SHP77 treated with DMSO at 0.1 percent for 48 hours (cell line): ENCODE measurements at regions not wholly inside any gene's neighbourhood (a gene's known extent, or its start where the extent isn't known, plus 50 kb on each side); places are given as distances from the start of the nearest gene placed in this dataset.
A peak's percentile ranks its signal among the peaks of the same experiment; 100 is the strongest.
"Not testable (repeated sequence)": the region's sequence is repeated elsewhere in the genome, so short reads cannot be mapped to it uniquely, and the experiment has no call there.

Source experiments
- DNase-seq: peaks from one replicate; lab custom pipeline; 2025; lab: John Stamatoyannopoulos, UW

- DNase-seq, result no peak
Measured at GRCh38 chr6:165782134-165782533, 119.1 kb upstream of the PDE10A start.

- DNase-seq, result no peak
Measured at GRCh38 chr6:165777680-165778079, 114.6 kb upstream of the PDE10A start.

DNA sequence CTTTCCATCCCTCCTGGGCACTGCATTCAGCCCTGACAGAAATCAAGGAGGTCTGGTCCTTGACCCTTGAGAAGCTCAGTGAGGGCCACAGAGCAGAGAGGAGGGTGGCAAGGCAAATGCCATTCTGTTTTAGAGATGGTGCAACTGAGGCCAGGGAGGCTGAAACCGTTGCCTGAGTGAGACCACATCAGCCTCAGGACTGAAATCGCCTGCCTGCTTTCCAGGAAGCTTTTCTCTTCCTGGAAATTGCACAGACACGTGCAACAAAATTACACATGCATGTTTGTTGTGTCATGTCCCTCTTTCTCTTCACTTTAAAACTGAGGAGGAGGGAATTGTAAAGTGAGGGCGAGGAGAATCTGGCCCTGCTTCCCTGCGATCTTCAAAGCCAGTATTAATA is 113.7 kb upstream of the PDE10A start:
- DNase-seq, result no peak

DNA sequence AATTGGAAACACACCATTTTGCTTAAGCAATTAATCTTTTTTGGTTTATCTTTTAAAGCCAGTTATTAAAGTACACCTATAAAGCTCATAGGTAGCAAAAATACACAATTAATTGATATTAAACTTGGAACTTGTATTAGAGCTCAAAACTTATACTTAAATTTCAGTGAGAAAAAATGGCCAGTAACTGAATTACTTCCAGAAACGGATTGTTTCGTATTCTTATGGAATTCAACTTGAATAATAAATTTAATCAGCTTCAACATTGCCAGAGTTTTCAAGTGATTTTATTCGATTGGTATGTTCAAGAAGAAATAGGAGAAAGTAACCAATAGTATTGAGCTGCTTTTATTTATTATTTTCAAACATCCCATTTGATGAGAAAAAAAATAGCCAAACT is 112.7 kb upstream of the PDE10A start:
- no peak for DNase-seq

DNA sequence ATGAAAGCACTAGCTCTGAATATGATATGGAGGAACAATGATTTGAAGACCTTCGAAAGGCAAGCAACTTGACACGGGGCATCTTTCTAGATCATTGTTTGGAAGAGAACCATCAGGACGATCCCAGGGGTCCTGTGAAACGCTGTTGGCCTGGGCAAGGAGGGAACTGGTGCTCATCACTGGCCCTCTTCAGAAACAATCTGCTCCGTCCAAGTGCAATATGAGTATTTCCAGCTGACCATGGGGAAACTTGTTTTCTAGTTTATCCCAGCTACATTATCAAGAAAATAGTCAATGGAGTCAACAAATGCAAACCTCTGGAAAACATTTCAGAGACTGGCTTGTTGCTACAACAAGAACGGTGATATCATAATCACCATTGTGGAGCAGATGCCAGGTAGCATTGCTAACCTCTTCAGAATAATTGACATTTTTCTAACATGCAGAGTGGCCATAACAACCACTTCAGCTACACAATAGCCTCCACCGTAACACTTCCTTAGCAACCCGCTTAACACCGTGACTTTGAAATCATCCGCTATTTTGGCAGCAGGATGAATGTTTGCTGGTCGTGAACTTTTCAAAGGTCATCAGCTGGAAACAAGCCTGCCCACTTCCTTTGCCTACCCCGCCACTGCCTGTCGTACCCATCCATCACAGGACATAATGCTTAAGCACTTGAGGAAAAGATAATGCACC is 112.0 kb upstream of the PDE10A start:
- DNase-seq, result peak; percentile 91

DNA sequence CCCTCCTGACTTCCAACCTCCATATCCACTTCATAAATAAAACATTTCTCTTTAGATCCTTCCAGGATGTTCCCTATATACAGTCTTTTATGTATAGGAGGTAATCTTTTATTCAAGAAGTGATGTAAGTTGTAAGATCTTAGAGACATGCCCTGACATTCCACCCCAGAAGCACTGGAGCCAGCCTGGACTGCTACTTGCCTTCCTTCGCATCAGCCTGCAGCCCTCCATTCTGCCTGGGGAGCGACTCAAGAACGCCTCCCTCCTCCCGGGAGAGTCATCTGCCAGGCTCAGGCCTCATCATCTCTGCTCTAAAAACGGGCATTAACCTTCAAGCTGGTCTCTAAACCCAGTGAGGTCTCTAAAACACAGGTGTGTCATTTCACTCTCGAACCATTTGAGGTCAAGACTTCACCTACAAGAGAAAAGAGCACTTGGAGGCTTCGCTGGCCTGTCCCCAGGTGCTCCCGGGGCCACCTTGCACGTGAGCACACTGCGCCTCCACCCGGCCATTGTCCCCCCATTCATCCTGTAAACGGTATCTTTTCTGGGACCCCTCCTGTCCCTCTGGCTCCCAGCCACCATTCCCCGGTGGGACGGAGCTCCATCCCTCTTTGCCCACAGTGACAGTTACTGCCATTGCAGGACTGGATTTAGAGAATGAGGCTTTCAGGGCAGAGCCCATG is 107.5 kb upstream of the PDE10A start:
- DNase-seq, result no peak

DNA sequence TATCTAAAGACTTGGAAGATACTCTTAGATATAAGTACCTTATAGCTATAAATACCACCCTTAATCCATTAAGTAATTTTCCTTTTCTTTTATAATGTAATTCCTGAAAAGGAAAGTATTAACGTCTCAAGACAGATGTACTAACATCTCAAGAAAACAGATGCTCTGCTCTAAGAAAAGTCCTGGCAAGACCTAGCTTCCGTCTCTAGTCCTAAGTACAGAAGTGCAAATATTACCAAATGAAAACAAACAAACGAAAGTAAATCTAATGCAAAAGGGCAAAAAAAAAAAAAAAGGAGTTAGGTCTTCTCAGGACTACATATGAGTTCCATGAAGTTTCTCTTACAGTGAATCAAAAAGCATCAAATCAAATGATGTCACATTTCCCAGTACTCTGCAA is 106.8 kb upstream of the PDE10A start:
- no peak for DNase-seq

- DNase-seq, result no peak
Measured at GRCh38 chr6:165769401-165769800, 106.4 kb upstream of the PDE10A start.

- DNase-seq, result no peak
Measured at GRCh38 chr6:165768961-165769360, 105.9 kb upstream of the PDE10A start.

DNA sequence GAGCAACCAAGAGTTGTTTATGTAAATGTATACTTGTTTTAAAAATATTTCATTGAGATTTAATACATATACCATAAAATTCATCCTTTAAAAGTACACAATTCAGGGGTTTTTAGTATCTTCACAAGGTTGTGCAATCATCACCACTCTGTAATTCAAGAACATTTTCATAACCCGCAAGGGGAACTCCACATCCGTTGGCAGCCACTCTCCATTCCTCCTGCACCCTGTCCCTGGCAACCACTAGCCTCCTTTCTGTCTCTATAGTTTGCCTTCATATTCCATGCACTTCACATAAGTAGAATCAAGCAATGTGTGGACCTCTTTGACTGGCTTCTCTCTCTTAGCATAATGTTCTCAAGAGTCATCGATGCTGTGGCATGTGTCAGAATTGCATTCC is 104.2 kb upstream of the PDE10A start:
- no peak for DNase-seq

DNA sequence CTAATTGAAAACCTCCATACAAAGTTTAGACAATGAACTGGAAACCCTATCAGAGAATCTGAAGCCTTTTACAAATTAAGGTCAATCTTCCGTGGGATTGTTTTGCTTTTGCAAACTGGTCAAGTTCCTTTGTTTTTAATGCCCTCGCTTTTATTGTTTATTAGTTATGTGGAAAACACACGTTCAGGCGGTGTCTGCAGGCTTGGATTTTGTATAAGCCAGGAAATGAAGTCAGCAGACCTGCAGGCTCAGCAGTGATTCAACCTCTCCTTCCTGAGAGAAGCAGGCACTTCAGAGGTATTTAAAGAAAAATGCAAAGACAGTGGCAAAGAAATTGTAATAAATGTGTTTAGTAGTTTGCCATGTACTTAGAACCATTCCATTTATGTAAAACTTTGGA is 103.4 kb upstream of the PDE10A start:
- no peak for DNase-seq

- DNase-seq, result no peak
Measured at GRCh38 chr6:165766026-165766425, 103.0 kb upstream of the PDE10A start.

- not testable (repeated sequence) for DNase-seq
Measured at GRCh38 chr6:165765256-165765655, 102.2 kb upstream of the PDE10A start.

- DNase-seq, result no peak
Measured at GRCh38 chr6:165762876-165763275, 99.8 kb upstream of the PDE10A start.

DNA sequence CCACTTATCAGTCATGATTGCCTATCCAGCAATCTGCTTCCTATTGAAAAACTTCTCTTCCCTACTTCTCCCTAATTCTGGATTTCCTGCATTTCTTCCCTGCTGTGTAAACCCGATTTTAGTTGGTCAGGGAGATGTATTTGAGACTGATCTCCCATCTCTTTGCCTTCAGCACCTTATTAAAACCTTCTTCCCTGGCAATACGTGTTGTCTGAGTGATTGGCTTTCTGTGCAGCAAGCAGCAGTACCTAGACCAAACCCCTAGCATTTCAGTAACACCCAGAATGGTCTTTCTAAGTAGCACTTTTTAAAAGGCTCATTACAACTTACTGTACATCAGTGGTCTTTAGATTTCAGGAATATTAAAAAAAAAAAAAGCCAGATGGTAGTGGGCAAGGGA is 99.1 kb upstream of the PDE10A start:
- DNase-seq, result no peak

DNA sequence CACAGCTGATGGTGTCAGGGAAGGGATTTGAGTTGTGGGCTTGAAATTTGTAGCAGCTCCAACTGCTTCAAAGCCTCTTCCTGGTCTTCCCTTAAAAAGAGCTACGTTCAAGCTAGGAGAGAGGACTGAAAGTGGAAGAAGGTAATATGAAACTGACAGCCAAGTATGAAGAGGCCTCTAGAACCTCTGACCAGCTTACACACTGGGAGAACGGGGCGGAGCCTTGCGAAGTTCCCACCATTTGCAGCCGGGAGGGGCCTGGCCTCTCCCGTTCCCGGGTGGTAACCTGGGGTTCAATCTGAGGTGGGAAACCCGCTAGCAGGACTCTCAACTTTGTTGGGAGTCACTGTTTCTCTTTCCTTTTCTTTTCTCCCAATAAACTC is 97.8 kb upstream of the PDE10A start:
- no peak for DNase-seq

- no peak for DNase-seq
Measured at GRCh38 chr6:165760126-165760802, 97.2 kb upstream of the PDE10A start.

GRCh38 chr6:165758441-165758840 is 95.4 kb upstream of the PDE10A start:
- no peak for DNase-seq

DNA sequence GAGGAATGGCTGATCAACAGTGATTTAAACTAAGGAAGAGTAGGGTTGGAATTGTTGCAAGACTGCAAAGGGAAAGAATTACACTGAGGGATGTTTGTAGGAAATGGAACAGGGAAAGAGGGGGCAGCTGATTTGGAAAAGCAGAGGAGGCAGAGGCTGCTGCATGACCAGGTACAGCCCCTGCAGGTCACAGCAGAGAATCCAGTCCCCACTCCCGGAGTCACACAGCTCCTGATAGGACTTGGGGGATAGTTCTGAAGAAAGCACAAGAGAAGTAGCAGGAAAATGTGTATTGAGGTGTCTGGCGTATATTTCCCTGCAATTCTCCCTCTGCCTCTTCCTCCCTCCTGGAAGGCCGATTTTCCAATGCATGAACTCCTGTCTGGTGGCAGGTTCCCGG is 92.5 kb upstream of the PDE10A start:
- no peak for DNase-seq

DNA sequence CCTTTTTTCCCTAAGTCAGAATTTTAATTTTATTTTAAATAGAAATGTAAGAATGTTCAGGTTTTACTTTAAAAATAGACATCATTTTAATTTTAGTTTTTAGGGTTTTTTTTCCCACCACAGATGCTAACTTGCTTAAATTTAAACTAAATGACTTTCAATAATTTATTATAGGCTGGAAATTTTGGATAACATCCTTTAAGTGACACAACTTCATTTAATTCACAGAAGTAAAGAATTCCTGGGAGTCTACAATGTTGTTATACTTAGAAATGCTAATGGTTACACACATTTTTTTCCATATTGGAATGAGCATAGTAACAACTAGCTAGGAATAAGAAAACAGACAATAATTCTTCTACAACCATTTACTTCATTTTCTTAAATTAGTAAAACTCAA is 90.5 kb upstream of the PDE10A start:
- no peak for DNase-seq

DNA sequence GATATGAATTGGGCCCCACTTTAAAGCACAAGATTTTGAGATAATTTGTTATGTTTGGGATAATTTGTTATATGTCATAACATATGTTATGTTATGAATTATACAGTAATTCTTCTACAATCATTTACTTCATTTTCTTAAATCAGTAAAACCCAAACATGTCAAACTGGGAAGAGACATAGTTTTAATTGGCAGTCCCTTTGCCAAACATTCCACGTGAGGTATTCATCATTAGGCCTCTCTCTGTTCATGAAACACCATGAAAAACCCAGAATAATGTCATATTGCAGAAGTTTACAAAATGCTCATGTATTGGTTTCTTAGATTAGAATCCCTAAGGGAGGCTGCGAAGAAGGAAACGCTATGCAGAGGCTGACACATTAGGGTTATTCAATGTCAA is 89.4 kb upstream of the PDE10A start:
- DNase-seq, result no peak

DNA sequence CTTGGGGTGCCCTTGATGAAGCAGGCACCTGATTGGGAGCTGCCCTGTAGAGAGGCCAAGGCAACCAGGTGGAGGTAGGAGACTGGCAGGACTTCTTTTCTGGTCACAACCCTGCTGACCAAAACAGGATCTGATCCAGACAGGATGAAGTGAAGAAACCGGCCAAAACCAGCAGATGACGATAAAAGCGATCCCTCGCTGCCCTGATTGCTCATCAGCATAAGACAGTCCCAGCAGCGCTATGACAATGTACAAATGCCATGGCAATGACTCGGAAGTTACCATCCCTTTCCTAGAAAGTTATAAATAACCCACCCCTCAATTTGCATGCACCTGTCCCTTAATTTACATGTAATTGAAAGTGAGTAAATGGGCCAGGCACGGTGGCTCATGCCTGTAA is 88.4 kb upstream of the PDE10A start:
- DNase-seq, result no peak

DNA sequence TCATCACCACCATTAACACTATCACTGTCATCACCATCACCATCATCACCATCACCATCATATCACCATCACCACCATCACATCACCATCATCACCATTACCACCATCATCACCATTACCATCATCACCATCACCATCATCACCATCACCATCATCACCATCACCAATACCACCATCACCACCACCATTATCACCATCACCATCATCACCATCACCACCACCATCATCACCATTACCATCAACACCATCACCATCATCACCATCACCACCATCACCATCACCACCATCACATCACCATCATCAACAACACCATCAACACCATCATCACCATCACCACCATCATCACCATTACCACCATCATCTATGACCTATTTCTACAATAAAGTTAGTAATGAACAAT is 86.1 kb upstream of the PDE10A start:
- DNase-seq, result no peak

DNA sequence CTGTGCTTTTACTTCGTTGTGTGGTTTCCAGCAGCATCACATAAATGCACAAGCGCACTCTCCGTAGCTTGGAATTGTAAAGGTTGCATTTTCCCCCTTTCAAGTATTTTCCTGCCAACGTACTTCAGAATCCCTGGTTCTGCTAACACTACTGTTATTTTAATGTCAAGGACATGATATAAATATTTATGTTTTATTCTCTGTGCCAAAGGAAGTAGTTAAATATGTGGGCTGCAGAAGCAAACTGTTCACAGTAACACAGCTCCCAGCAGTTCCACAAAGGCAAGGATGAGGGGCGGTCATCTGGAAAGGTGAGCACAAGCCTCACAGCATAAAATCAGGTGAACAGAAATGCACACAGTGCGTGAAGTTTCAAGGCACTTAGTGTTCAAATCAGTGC is 85.3 kb upstream of the PDE10A start:
- DNase-seq, result no peak
